Neural cell (in vitro differentiated cells): ENCODE measurements at regions not wholly inside any gene's neighbourhood (a gene's known extent, or its start where the extent isn't known, plus 50 kb on each side); places are given as distances from the start of the nearest gene placed in this dataset.

ENCODE experiments used
- POLR2AphosphoS5 ChIP-seq: IDR thresholded peaks from 2 replicates; pipeline ENCODE4 v1.6.1; 2012
- TF ChIP-seq, protein P1 (sequence below): IDR thresholded peaks from 2 replicates; pipeline ENCODE4 v1.6.1; 2012; ENCODE audit warnings: borderline replicate concordance
- TF ChIP-seq, protein P2 (sequence below): fragments of 450-650 bp; IDR thresholded peaks from 2 replicates; pipeline ENCODE4 v1.5.1; 2014; ENCODE audit warnings: antibody characterized with exemption, mild to moderate bottlenecking, moderate library complexity; ENCODE audit not compliant: poor library complexity, severe bottlenecking

DNA sequence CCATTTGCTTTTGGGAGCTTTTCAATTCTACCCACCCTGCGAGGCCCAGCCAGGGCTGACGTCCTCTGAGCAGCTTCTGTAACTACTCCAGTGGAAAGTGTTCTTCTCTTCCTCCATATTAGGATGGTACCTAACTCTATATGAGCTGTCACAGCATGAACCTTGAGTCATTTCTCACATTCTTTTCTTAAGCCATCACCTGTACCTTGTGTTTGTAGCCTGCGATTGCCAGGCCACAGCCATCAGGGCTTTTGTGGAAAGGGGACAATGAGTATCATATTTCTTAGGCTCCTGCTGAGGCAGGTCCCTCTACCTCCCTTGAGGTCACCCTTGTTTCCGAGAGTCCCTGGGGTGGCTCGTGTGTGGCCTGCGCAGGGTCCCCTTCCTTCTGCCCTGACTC lies 144.5 kb upstream of the DLX2 start:
- TF ChIP-seq, protein P1, sequence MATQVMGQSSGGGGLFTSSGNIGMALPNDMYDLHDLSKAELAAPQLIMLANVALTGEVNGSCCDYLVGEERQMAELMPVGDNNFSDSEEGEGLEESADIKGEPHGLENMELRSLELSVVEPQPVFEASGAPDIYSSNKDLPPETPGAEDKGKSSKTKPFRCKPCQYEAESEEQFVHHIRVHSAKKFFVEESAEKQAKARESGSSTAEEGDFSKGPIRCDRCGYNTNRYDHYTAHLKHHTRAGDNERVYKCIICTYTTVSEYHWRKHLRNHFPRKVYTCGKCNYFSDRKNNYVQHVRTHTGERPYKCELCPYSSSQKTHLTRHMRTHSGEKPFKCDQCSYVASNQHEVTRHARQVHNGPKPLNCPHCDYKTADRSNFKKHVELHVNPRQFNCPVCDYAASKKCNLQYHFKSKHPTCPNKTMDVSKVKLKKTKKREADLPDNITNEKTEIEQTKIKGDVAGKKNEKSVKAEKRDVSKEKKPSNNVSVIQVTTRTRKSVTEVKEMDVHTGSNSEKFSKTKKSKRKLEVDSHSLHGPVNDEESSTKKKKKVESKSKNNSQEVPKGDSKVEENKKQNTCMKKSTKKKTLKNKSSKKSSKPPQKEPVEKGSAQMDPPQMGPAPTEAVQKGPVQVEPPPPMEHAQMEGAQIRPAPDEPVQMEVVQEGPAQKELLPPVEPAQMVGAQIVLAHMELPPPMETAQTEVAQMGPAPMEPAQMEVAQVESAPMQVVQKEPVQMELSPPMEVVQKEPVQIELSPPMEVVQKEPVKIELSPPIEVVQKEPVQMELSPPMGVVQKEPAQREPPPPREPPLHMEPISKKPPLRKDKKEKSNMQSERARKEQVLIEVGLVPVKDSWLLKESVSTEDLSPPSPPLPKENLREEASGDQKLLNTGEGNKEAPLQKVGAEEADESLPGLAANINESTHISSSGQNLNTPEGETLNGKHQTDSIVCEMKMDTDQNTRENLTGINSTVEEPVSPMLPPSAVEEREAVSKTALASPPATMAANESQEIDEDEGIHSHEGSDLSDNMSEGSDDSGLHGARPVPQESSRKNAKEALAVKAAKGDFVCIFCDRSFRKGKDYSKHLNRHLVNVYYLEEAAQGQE: no peak
- TF ChIP-seq, protein P2, sequence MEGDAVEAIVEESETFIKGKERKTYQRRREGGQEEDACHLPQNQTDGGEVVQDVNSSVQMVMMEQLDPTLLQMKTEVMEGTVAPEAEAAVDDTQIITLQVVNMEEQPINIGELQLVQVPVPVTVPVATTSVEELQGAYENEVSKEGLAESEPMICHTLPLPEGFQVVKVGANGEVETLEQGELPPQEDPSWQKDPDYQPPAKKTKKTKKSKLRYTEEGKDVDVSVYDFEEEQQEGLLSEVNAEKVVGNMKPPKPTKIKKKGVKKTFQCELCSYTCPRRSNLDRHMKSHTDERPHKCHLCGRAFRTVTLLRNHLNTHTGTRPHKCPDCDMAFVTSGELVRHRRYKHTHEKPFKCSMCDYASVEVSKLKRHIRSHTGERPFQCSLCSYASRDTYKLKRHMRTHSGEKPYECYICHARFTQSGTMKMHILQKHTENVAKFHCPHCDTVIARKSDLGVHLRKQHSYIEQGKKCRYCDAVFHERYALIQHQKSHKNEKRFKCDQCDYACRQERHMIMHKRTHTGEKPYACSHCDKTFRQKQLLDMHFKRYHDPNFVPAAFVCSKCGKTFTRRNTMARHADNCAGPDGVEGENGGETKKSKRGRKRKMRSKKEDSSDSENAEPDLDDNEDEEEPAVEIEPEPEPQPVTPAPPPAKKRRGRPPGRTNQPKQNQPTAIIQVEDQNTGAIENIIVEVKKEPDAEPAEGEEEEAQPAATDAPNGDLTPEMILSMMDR: no peak
- no peak for TF ChIP-seq POLR2AphosphoS5
